ENCODE measurements at regions not wholly inside any gene's neighbourhood (a gene's known extent, or its start where the extent isn't known, plus 50 kb on each side); places are given as distances from the start of the nearest gene placed in this dataset.

GRCh38 chr4:100694467-100694866 lies 176.6 kb upstream of the EMCN start:
- TF ChIP-seq CTCF (IDR thresholded peaks at IDR 0.05) (no peak), POLR2A (IDR thresholded peaks at IDR 0.05) (no peak), EP300 (IDR thresholded peaks at IDR 0.05) (no peak)

Data from sigmoid colon (tissue), 4 donors.